ENCODE measurements at regions not wholly inside any gene's neighbourhood (a gene's known extent, or its start where the extent isn't known, plus 50 kb on each side); places are given as distances from the start of the nearest gene placed in this dataset.

GRCh38 chr18:8546677-8547076 is 62.6 kb upstream of the RAB12 start:
- DNase-seq, result no peak

GRCh38 chr18:8548186-8548585 is 61.1 kb upstream of the RAB12 start:
- no peak for DNase-seq

GRCh38 chr18:8549254-8549757 is 59.9 kb upstream of the RAB12 start:
- no peak for DNase-seq

GRCh38 chr18:8552151-8552550 is 57.1 kb upstream of the RAB12 start:
- no peak for DNase-seq

- DNase-seq, result no peak
Observed at GRCh38 chr18:8554354-8554753, 54.9 kb upstream of the RAB12 start.

GRCh38 chr18:8556424-8556823 is 52.8 kb upstream of the RAB12 start:
- DNase-seq, result no peak

Data from NCI-H1436 (cell line).